ENCODE measurements at regions not wholly inside any gene's neighbourhood (a gene's known extent, or its start where the extent isn't known, plus 50 kb on each side); places are given as distances from the start of the nearest gene placed in this dataset.

DNA sequence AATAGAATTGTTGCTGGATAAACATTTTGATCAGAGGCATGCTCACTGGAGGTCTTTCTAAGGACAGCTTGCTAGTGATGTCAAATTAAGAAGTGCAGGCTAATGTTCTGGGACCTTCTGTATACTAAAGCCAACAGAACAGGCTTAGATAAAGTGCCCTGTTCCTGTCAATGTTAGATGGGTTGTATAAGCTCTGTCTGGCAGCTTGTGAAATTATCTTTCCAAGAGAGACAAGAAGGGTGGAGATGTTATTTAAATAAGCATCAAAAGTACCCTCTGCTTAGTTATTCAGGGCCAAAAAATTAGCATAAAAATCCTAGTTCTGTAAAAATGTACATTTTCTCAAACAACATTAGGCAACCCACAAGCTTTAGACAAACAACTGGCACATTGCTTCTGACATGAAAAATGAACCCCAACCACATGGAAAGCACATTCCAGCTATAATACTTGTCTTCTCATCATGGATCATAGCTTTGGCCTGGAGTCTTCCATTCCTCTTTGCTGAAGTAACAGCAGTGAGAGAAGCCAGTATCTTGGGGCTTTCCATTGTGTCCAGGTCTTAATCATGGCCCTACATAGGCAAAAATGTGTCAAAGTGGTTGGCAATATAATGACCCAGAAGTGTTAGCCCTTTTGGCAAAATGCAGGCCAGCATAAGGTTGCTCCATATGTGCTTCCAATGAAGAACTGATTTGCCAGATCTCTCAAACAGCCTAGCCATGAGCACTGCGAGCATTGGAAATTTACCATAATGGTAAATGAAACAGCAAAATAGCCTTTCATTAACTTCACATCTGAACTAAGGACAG, 478.1 kb upstream of the ZNF804A start:
- ATAC-seq (no peak), DNase-seq (no peak)
- intact Hi-C loops (cut with micrococcal nuclease) = no loop called here
- Histone ChIP-seq H3K9me3 (ENCODE audit: control insufficient read depth in 2 of 3, low read length in 3 of 3) (no peaks in the 10 kb centered on the region), H3K4me3 (ENCODE audit: low read length) (no peak overlapping the region), H3K36me3 (ENCODE audit: control insufficient read depth in 2 of 3, insufficient read depth in 3 of 3, low read length in 3 of 3) (no peaks in the 10 kb centered on the region), H3K27ac (ENCODE audit: low read depth, low read length) (no peak overlapping the region), H3K4me1 (ENCODE audit: control insufficient read depth in 2 of 2, insufficient read depth in 2 of 2, low read length in 2 of 2) (no peaks in the 10 kb centered on the region), H3K27me3 (ENCODE audit: control insufficient read depth in 2 of 2, insufficient read depth in 2 of 2, low read length in 2 of 2) (no peaks in the 10 kb centered on the region)
- H3K4me1 Mint-ChIP-seq = no peaks in the 10 kb centered on the region
- ChIA-PET POLR2A (no interaction called here), CTCF (no interaction called here)
- peaks cover 0 to 11% (median 0%) of the 10 kb centered on the region in 11 donors for H3K9me3 Mint-ChIP-seq
- H3K36me3 Mint-ChIP-seq = no peaks in the 10 kb centered on the region
- no peak overlapping the region for H3K4me3 Mint-ChIP-seq
- H3K27ac Mint-ChIP-seq = no peak overlapping the region
- H3K27me3 Mint-ChIP-seq = no peaks in the 10 kb centered on the region

DNA sequence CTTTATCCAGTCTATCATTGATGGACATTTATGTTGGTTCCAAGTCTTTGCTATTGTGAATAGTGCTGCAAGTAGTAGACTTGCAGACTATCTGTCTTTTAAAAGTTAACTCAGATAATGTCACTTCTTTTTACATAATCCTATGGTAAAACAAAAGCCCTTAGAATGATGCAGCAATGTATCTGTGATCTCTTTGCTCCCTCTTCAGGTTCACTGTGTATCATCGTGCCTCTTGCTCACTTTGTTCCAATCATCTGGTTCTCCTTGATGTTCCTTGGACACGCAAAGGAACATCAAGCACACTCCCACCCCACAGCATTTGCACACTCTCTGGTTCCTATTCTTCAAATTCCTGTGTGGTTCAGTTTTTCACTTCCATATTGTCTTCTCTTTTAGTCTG, 472.5 kb upstream of the ZNF804A start:
- ATAC-seq = no peak
- Mint-ChIP-seq H3K36me3 (no peaks in the 10 kb centered on the region), H3K9me3 (peaks cover 0 to 6% (median 2%) of the 10 kb centered on the region in 11 donors), H3K27ac (no peak overlapping the region), H3K4me1 (no peaks in the 10 kb centered on the region), H3K4me3 (no peak overlapping the region), H3K27me3 (no peaks in the 10 kb centered on the region)
- Histone ChIP-seq H3K4me1 (ENCODE audit: control insufficient read depth in 2 of 2, insufficient read depth in 2 of 2, low read length in 2 of 2) (no peaks in the 10 kb centered on the region), H3K27me3 (ENCODE audit: control insufficient read depth in 2 of 2, insufficient read depth in 2 of 2, low read length in 2 of 2) (no peaks in the 10 kb centered on the region), H3K27ac (ENCODE audit: low read depth, low read length) (no peak overlapping the region), H3K9me3 (ENCODE audit: control insufficient read depth in 2 of 3, low read length in 3 of 3) (no peaks in the 10 kb centered on the region), H3K4me3 (ENCODE audit: low read length) (no peak overlapping the region), H3K36me3 (ENCODE audit: control insufficient read depth in 2 of 3, insufficient read depth in 3 of 3, low read length in 3 of 3) (no peaks in the 10 kb centered on the region)
- ChIA-PET POLR2A (no interaction called here), CTCF (no interaction called here)
- intact Hi-C loops (cut with micrococcal nuclease) = no loop called here
- DNase-seq = no peak

DNA sequence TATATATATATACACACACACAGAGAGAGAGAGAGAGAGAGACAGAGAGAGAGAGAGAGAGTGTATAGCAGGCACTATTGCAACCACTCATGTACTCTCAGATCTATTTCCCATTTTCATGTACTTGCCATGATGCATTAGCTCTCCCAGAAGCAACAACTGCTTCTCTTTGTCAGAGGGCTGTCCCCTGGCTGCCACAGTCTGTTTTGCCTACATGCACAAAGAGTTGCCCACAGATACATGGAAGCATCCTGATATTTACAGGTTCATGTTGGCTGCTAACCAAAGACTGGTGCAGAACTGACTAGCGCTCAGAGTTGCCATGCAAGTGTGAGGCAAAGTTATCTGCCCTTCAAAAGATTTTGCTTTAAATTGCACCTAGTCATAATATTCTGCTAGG, 469.3 kb upstream of the ZNF804A start:
- H3K4me3 ChIP-seq (ENCODE audit: low read length) = no peak overlapping the region
- ChIA-PET POLR2A (no interaction called here), CTCF (no interaction called here)
- no peaks in the 10 kb centered on the region for H3K27me3 Mint-ChIP-seq
- no peak overlapping the region for H3K4me3 Mint-ChIP-seq
- H3K36me3 ChIP-seq (ENCODE audit: control insufficient read depth in 2 of 3, insufficient read depth in 3 of 3, low read length in 3 of 3) = no peaks in the 10 kb centered on the region
- ATAC-seq = no peak
- no peak overlapping the region for H3K27ac Mint-ChIP-seq
- H3K9me3 ChIP-seq (ENCODE audit: control insufficient read depth in 2 of 3, low read length in 3 of 3) = no peaks in the 10 kb centered on the region
- no peak overlapping the region for H3K27ac ChIP-seq (ENCODE audit: low read depth, low read length)
- DNase-seq = no peak
- H3K4me1 Mint-ChIP-seq = no peaks in the 10 kb centered on the region
- intact Hi-C loops (cut with micrococcal nuclease) = no loop called here
- no peaks in the 10 kb centered on the region for H3K4me1 ChIP-seq (ENCODE audit: control insufficient read depth in 2 of 2, insufficient read depth in 2 of 2, low read length in 2 of 2)
- no peaks in the 10 kb centered on the region for H3K36me3 Mint-ChIP-seq
- H3K9me3 Mint-ChIP-seq = peaks cover 0 to 17% (median 7%) of the 10 kb centered on the region in 11 donors
- no peaks in the 10 kb centered on the region for H3K27me3 ChIP-seq (ENCODE audit: control insufficient read depth in 2 of 2, insufficient read depth in 2 of 2, low read length in 2 of 2)

DNA sequence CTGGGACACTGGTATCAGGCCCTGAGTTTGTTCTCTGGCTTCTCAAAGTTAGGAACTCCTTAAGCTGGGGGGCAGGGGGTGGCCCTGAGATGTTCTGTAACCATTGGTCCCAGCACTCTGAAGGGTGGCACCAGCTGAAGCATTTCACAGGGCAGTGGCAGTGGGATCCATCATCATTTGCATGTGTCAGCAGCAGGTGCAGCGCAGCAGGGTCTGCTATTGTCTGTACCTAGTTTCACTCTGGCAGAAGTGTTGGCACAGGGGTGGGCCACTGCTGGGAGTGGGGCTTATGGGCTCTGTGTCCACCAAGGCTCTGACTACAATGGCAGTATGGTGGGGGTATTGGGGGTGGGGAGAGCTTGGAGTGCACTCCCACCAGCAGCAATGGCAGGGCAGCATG, 460.4 kb upstream of the ZNF804A start:
- H3K27ac ChIP-seq (ENCODE audit: low read depth, low read length) = no peak overlapping the region
- intact Hi-C loops (cut with micrococcal nuclease) = no loop called here
- H3K4me1 ChIP-seq (ENCODE audit: control insufficient read depth in 2 of 2, insufficient read depth in 2 of 2, low read length in 2 of 2) = no peaks in the 10 kb centered on the region
- no peaks in the 10 kb centered on the region for H3K27me3 ChIP-seq (ENCODE audit: control insufficient read depth in 2 of 2, insufficient read depth in 2 of 2, low read length in 2 of 2)
- no peaks in the 10 kb centered on the region for H3K4me1 Mint-ChIP-seq
- no peaks in the 10 kb centered on the region for H3K9me3 ChIP-seq (ENCODE audit: control insufficient read depth in 2 of 3, low read length in 3 of 3)
- ATAC-seq (no peak), DNase-seq (no peak)
- H3K4me3 ChIP-seq (ENCODE audit: low read length) = no peak overlapping the region
- peaks cover 0 to 12% (median 2%) of the 10 kb centered on the region in 11 donors for H3K9me3 Mint-ChIP-seq
- H3K36me3 Mint-ChIP-seq = no peaks in the 10 kb centered on the region
- H3K36me3 ChIP-seq (ENCODE audit: control insufficient read depth in 2 of 3, insufficient read depth in 3 of 3, low read length in 3 of 3) = no peaks in the 10 kb centered on the region
- no peaks in the 10 kb centered on the region for H3K27me3 Mint-ChIP-seq
- POLR2A ChIA-PET = no interaction called here
- CTCF ChIA-PET = no interaction called here
- no peak overlapping the region for H3K27ac Mint-ChIP-seq
- H3K4me3 Mint-ChIP-seq = no peak overlapping the region

DNA sequence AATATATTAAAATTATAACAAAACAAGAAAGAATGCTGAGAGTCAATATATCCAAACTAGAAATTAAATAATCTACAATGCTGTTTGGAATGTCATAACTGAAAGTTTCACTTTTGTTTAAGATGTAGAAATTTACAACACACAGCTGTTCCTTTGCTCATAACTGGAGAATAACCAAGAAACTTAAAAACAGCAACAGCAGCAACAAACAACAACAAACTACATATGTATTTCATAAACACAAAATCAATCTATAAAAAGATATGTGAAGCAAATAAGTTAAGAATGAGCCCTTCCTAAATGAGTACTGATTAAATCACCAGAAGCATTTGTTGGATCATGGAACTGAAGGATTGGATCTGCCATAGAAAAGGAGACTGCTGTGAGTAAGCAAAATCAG, 456.5 kb upstream of the ZNF804A start:
- intact Hi-C loops (cut with micrococcal nuclease) = no loop called here
- Histone ChIP-seq H3K36me3 (ENCODE audit: control insufficient read depth in 2 of 3, insufficient read depth in 3 of 3, low read length in 3 of 3) (no peaks in the 10 kb centered on the region), H3K4me3 (ENCODE audit: low read length) (no peak overlapping the region), H3K4me1 (ENCODE audit: control insufficient read depth in 2 of 2, insufficient read depth in 2 of 2, low read length in 2 of 2) (no peaks in the 10 kb centered on the region), H3K27me3 (ENCODE audit: control insufficient read depth in 2 of 2, insufficient read depth in 2 of 2, low read length in 2 of 2) (no peaks in the 10 kb centered on the region), H3K27ac (ENCODE audit: low read depth, low read length) (no peak overlapping the region), H3K9me3 (ENCODE audit: control insufficient read depth in 2 of 3, low read length in 3 of 3) (no peaks in the 10 kb centered on the region)
- ChIA-PET POLR2A (no interaction called here), CTCF (no interaction called here)
- H3K4me1 Mint-ChIP-seq = no peaks in the 10 kb centered on the region
- no peaks in the 10 kb centered on the region for H3K27me3 Mint-ChIP-seq
- no peak overlapping the region for H3K4me3 Mint-ChIP-seq
- H3K36me3 Mint-ChIP-seq = no peaks in the 10 kb centered on the region
- peaks cover 0 to 6% (median 2%) of the 10 kb centered on the region in 11 donors for H3K9me3 Mint-ChIP-seq
- DNase-seq (no peak), ATAC-seq (no peak)
- H3K27ac Mint-ChIP-seq = no peak overlapping the region

DNA sequence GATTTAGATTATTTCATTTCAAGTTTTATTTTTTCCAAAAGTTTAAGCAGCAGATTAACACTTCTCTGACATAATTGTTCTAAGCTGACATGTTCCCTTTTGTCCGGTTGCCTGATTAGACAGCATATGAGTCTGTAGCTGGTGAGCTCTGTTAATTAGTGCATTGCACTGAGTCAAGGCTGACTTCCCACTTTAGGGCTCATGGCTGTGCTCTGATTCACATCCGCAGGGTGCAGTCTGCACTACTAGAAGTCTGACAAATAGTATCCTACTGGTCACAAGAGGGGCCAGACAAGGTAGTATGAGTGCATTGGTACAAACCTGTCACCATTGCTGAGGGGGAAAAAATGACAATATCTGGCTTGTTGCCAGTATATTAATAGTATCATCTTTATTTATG, 443.9 kb upstream of the ZNF804A start:
- H3K27ac ChIP-seq (ENCODE audit: low read depth, low read length) = no peak overlapping the region
- no peaks in the 10 kb centered on the region for H3K4me1 ChIP-seq (ENCODE audit: control insufficient read depth in 2 of 2, insufficient read depth in 2 of 2, low read length in 2 of 2)
- no peak overlapping the region for H3K4me3 ChIP-seq (ENCODE audit: low read length)
- no peak overlapping the region for H3K4me3 Mint-ChIP-seq
- H3K9me3 Mint-ChIP-seq = peaks cover 4 to 32% (median 10%) of the 10 kb centered on the region in 11 donors
- no peaks in the 10 kb centered on the region for H3K36me3 ChIP-seq (ENCODE audit: control insufficient read depth in 2 of 3, insufficient read depth in 3 of 3, low read length in 3 of 3)
- H3K27me3 Mint-ChIP-seq = no peaks in the 10 kb centered on the region
- no peak overlapping the region for H3K27ac Mint-ChIP-seq
- H3K9me3 ChIP-seq (ENCODE audit: control insufficient read depth in 2 of 3, low read length in 3 of 3) = peaks cover 0 to 2% (median 0%) of the 10 kb centered on the region in 3 experiments
- H3K27me3 ChIP-seq (ENCODE audit: control insufficient read depth in 2 of 2, insufficient read depth in 2 of 2, low read length in 2 of 2) = no peaks in the 10 kb centered on the region
- POLR2A ChIA-PET = no interaction called here
- CTCF ChIA-PET = no interaction called here
- H3K36me3 Mint-ChIP-seq = peaks cover 0 to 6% (median 0%) of the 10 kb centered on the region in 5 donors
- intact Hi-C loops (cut with micrococcal nuclease) = no loop called here
- DNase-seq (no peak), ATAC-seq (no peak)
- peaks cover 0 to 2% (median 0%) of the 10 kb centered on the region in 7 donors for H3K4me1 Mint-ChIP-seq

DNA sequence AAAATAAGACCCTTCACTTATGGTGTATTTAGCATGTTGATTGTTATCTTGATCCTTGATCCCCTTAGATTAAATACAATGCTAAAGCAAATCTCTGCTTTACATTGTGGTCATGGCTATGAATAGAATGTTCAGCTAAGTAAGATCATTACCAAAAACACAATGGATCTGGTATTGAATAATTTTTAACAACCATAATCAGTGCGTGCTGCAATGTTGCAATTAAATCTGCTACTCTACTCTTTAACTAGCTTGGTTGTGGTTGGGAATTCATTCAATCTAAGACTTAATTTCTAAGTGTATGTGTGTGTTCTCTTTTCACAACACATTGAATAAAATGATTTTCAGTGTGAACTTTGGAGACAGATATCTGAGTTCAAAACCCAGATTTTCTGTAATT, 442.5 kb upstream of the ZNF804A start:
- Mint-ChIP-seq H3K27me3 (no peaks in the 10 kb centered on the region), H3K4me3 (no peak overlapping the region), H3K36me3 (no peaks in the 10 kb centered on the region), H3K4me1 (peaks cover 0 to 2% (median 0%) of the 10 kb centered on the region in 7 donors), H3K27ac (no peak overlapping the region), H3K9me3 (peaks cover 0 to 32% (median 5%) of the 10 kb centered on the region in 11 donors)
- no peaks in the 10 kb centered on the region for H3K36me3 ChIP-seq (ENCODE audit: control insufficient read depth in 2 of 3, insufficient read depth in 3 of 3, low read length in 3 of 3)
- ChIA-PET CTCF (no interaction called here), POLR2A (no interaction called here)
- H3K27me3 ChIP-seq (ENCODE audit: control insufficient read depth in 2 of 2, insufficient read depth in 2 of 2, low read length in 2 of 2) = no peaks in the 10 kb centered on the region
- no peak overlapping the region for H3K4me3 ChIP-seq (ENCODE audit: low read length)
- H3K9me3 ChIP-seq (ENCODE audit: control insufficient read depth in 2 of 3, low read length in 3 of 3) = no peaks in the 10 kb centered on the region
- no peak overlapping the region for H3K27ac ChIP-seq (ENCODE audit: low read depth, low read length)
- intact Hi-C loops (cut with micrococcal nuclease) = no loop called here
- ATAC-seq (no peak), DNase-seq (no peak)
- H3K4me1 ChIP-seq (ENCODE audit: control insufficient read depth in 2 of 2, insufficient read depth in 2 of 2, low read length in 2 of 2) = no peaks in the 10 kb centered on the region

Measured in naive thymus-derived CD4-positive, alpha-beta T cell (primary cell).